HL-60 (cell line): ENCODE measurements at regions not wholly inside any gene's neighbourhood (a gene's known extent, or its start where the extent isn't known, plus 50 kb on each side); places are given as distances from the start of the nearest gene placed in this dataset.

Experiments used
- CTCF ChIP-seq: IDR thresholded peaks from one replicate; pipeline ENCODE4 v1.5.1; 2011; ENCODE audit warnings: low read length, control low read depth, inconsistent platforms; ENCODE audit not compliant: insufficient read depth
- POLR2AphosphoS5 ChIP-seq: IDR thresholded peaks from 2 replicates; pipeline ENCODE4 v1.6.1; 2012; ENCODE audit warnings: low read depth
- REST ChIP-seq: IDR thresholded peaks from 2 replicates; pipeline ENCODE4 v1.6.1; 2012; ENCODE audit warnings: low read depth; ENCODE audit not compliant: insufficient replicate concordance

GRCh38 chr4:108560616-108561015, 59.8 kb upstream of the RPL34 start:
- TF ChIP-seq POLR2AphosphoS5 (no peak), CTCF (no peak), REST (no peak)
